Fibroblast of lung (primary cell): ENCODE measurements at regions not wholly inside any gene's neighbourhood (a gene's known extent, or its start where the extent isn't known, plus 50 kb on each side); places are given as distances from the start of the nearest gene placed in this dataset.
"Not testable (repeated sequence)": the region's sequence is repeated elsewhere in the genome, so short reads cannot be mapped to it uniquely, and the experiment has no call there.

Experiments used
- DNase-seq, 2 donors: peaks; one replicate each; pipeline versions ENCODE4 v3.0.0 to v3.0.0-alpha.2; 2010; ENCODE audit warnings: low read depth in 2 of 2
- H2AFZ ChIP-seq: 2 replicates; pipeline ENCODE4 v1.5.1; 2012; ENCODE audit warnings: low read length, control low read depth, inconsistent platforms
- H3K27ac ChIP-seq: 2 replicates; pipeline ENCODE4 v1.5.1; 2011; ENCODE audit warnings: low read length, control low read depth; ENCODE audit not compliant: insufficient read depth
- H3K27me3 ChIP-seq: 2 replicates; pipeline ENCODE4 v1.5.1; 2011; ENCODE audit warnings: mild to moderate bottlenecking, low read length; ENCODE audit not compliant: control insufficient read depth, insufficient read depth
- H3K36me3 ChIP-seq: 2 replicates; pipeline ENCODE4 v1.5.1; 2011; ENCODE audit warnings: low read length; ENCODE audit not compliant: control insufficient read depth, insufficient read depth
- H3K4me1 ChIP-seq: 2 replicates; pipeline ENCODE4 v1.5.1; 2011; ENCODE audit warnings: low read length; ENCODE audit not compliant: control insufficient read depth, insufficient read depth; ENCODE audit errors: extremely low read depth
- H3K4me2 ChIP-seq: 2 replicates; pipeline ENCODE4 v1.5.1; 2011; ENCODE audit warnings: low read length, control low read depth; ENCODE audit not compliant: insufficient read depth; ENCODE audit errors: extremely low read depth
- H3K4me3 ChIP-seq, 4 experiments: fragments of 200-600 bp in 1 of 4; sonication (generic) in 1 of 4; replicated peaks in 1 of 4; 2 replicates each; pipeline ENCODE4 v1.5.1; 2011 to 2016; ENCODE audit warnings: low read length in 4 of 4, low read depth in 3 of 4, mild to moderate bottlenecking in 3 of 4, control low read depth in 2 of 4, inconsistent platforms in 1 of 4, mixed read lengths in 1 of 4; ENCODE audit not compliant: insufficient read depth in 1 of 4; ENCODE audit errors: control extremely low read depth in 1 of 4
- H3K79me2 ChIP-seq: 2 replicates; pipeline ENCODE4 v1.5.1; 2012; ENCODE audit warnings: mild to moderate bottlenecking, low read length, inconsistent platforms; ENCODE audit not compliant: control insufficient read depth, insufficient read depth
- H3K9ac ChIP-seq: 2 replicates; pipeline ENCODE4 v1.5.1; 2011; ENCODE audit warnings: mild to moderate bottlenecking, low read length, control low read depth; ENCODE audit not compliant: insufficient read depth
- H3K9me3 ChIP-seq: 2 replicates; pipeline ENCODE4 v1.5.1; 2012; ENCODE audit warnings: low read depth, low read length; ENCODE audit not compliant: control insufficient read depth, insufficient read depth
- H4K20me1 ChIP-seq: 2 replicates; pipeline ENCODE4 v1.5.1; 2011; ENCODE audit warnings: low read length; ENCODE audit not compliant: control insufficient read depth, insufficient read depth; ENCODE audit errors: extremely low read depth
- EZH2 ChIP-seq: IDR thresholded peaks from 2 replicates; pipeline ENCODE4 v1.5.1; 2012; ENCODE audit warnings: low read length, control low read depth, mild to moderate bottlenecking; ENCODE audit errors: missing control alignments
- TF ChIP-seq, protein P1 (sequence below), 2 donors: IDR thresholded peaks in 1 of 2; conservative IDR thresholded peaks in 1 of 2; 1 replicate in 1 of 2; 2 replicates in 1 of 2; pipeline ENCODE4 v1.5.1; 2011 to 2012; ENCODE audit warnings: low read length in 2 of 2, control low read depth in 1 of 2, inconsistent platforms in 1 of 2, low read depth in 1 of 2, mild to moderate bottlenecking in 1 of 2

DNA sequence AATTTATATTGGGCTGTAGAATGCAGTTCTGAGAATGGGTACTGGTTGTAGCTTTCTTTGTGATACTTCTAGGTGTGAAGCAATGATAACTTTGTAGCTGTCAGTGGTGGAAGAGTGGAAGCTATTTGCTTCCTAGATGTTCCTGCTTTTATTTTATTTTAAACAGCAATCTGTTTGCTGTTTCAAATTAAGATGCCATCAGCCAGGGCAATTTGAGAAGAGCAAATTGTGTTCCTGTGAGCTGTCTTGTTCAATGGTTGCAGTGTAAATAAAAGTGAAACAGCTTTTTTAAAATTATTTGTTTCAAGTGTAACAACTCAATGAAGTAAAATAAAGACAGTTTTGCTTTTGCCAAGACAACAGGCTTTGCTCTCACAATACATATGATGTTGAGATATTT, 150.8 kb upstream of the TMEM229A start:
- H3K4me3 ChIP-seq: no peak overlapping the region
- no peak overlapping the region for H3K9ac ChIP-seq
- H3K27me3 ChIP-seq: no peaks in the 10 kb centered on the region
- H3K4me2 ChIP-seq: no peak overlapping the region
- no peak for DNase-seq
- no peak overlapping the region for H3K27ac ChIP-seq
- TF ChIP-seq, protein P1, sequence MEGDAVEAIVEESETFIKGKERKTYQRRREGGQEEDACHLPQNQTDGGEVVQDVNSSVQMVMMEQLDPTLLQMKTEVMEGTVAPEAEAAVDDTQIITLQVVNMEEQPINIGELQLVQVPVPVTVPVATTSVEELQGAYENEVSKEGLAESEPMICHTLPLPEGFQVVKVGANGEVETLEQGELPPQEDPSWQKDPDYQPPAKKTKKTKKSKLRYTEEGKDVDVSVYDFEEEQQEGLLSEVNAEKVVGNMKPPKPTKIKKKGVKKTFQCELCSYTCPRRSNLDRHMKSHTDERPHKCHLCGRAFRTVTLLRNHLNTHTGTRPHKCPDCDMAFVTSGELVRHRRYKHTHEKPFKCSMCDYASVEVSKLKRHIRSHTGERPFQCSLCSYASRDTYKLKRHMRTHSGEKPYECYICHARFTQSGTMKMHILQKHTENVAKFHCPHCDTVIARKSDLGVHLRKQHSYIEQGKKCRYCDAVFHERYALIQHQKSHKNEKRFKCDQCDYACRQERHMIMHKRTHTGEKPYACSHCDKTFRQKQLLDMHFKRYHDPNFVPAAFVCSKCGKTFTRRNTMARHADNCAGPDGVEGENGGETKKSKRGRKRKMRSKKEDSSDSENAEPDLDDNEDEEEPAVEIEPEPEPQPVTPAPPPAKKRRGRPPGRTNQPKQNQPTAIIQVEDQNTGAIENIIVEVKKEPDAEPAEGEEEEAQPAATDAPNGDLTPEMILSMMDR (conservative IDR thresholded peaks at IDR 0.05 in 1 of 2, IDR thresholded peaks at IDR 0.05 in 1 of 2; ENCODE audit: low read depth in 1 of 2, low read length in 2 of 2): no peak
- no peak for TF ChIP-seq EZH2
- no peaks in the 10 kb centered on the region for H3K79me2 ChIP-seq
- no peaks in the 10 kb centered on the region for H3K9me3 ChIP-seq
- H3K4me1 ChIP-seq: no peaks in the 10 kb centered on the region
- H3K36me3 ChIP-seq: no peaks in the 10 kb centered on the region
- no peaks in the 10 kb centered on the region for H4K20me1 ChIP-seq
- no peak overlapping the region for H2AFZ ChIP-seq

DNA sequence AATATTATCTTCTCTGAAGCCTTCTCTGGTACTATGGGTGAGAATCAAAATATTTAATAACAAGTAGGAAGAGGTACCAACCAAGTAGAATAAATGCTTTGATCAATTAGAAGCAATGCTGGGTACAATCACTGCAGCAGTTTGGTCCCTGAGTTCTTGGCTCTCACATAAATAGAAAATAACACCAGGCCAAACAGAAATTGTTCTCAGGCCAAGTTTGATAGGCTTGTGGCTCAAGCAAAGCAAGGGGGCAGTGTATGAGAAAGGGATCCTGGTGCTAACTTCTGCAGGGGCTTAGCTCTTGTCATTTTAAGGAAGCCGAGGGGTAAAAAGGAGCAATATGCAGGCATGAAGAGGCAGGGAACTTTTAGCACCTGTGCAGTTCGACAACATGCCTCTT, 146.8 kb upstream of the TMEM229A start:
- H3K27ac ChIP-seq: no peak overlapping the region
- no peak overlapping the region for H2AFZ ChIP-seq
- no peaks in the 10 kb centered on the region for H4K20me1 ChIP-seq
- DNase-seq: no peak
- no peaks in the 10 kb centered on the region for H3K4me1 ChIP-seq
- no peaks in the 10 kb centered on the region for H3K9me3 ChIP-seq
- H3K4me3 ChIP-seq: no peak overlapping the region
- no peaks in the 10 kb centered on the region for H3K79me2 ChIP-seq
- no peak for TF ChIP-seq EZH2
- TF ChIP-seq, protein P1 (conservative IDR thresholded peaks at IDR 0.05 in 1 of 2, IDR thresholded peaks at IDR 0.05 in 1 of 2; ENCODE audit: low read depth in 1 of 2, low read length in 2 of 2): no peak
- no peaks in the 10 kb centered on the region for H3K27me3 ChIP-seq
- no peaks in the 10 kb centered on the region for H3K36me3 ChIP-seq
- no peak overlapping the region for H3K9ac ChIP-seq
- no peak overlapping the region for H3K4me2 ChIP-seq

DNA sequence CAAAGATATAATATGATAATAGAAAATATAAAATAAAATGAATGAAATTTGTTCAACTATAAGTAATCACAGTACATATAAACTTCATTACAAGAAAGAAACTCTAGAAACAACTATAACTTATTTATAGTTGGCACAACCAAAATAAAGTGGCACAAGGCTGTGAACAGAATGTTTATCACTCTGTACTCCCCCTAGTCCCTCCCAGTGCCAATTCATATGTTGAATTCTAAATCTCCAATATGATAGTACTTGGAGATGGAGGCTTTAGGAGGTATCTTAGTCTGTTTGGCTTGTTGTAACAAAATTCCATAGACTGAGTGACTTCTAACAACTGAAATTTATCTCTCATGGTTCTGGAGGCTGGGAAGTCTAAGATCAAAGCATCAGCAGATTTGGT, 145.0 kb upstream of the TMEM229A start:
- no peak overlapping the region for H3K4me2 ChIP-seq
- no peaks in the 10 kb centered on the region for H3K27me3 ChIP-seq
- no peaks in the 10 kb centered on the region for H3K9me3 ChIP-seq
- H4K20me1 ChIP-seq: no peaks in the 10 kb centered on the region
- H3K27ac ChIP-seq: no peak overlapping the region
- H3K9ac ChIP-seq: no peak overlapping the region
- DNase-seq: no peak
- no peak for TF ChIP-seq EZH2
- TF ChIP-seq, protein P1 (conservative IDR thresholded peaks at IDR 0.05 in 1 of 2, IDR thresholded peaks at IDR 0.05 in 1 of 2; ENCODE audit: low read depth in 1 of 2, low read length in 2 of 2): no peak
- H3K4me3 ChIP-seq: no peak overlapping the region
- no peaks in the 10 kb centered on the region for H3K4me1 ChIP-seq
- no peak overlapping the region for H2AFZ ChIP-seq
- no peaks in the 10 kb centered on the region for H3K79me2 ChIP-seq
- H3K36me3 ChIP-seq: no peaks in the 10 kb centered on the region

DNA sequence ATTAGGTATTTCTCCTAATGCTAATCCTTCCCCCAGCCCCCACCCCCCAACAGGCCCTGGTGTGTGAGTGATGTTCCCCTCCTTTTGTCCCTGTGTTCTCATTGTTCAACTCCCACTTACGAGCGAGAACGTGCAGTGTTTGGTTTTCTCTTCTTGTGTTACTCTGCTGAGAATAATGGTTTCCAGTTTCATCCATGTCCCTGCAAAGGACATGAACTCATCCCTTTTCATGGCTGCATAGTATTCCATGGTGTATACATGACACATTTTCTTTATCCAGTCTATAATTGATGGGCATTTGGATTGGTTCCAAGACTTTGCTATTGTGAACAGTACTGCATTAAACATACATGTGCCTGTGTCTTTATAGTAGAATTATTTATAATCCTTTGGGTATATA, 138.9 kb upstream of the TMEM229A start:
- H3K4me1 ChIP-seq, H3K9me3 ChIP-seq, H3K9ac ChIP-seq, H3K4me2 ChIP-seq, H3K27me3 ChIP-seq, H3K79me2 ChIP-seq, H3K36me3 ChIP-seq, H3K4me3 ChIP-seq, H4K20me1 ChIP-seq, DNase-seq, H3K27ac ChIP-seq, H2AFZ ChIP-seq: not testable (repeated sequence)
